Right lobe of liver (tissue), 4 donors: ENCODE measurements at regions not wholly inside any gene's neighbourhood (a gene's known extent, or its start where the extent isn't known, plus 50 kb on each side); places are given as distances from the start of the nearest gene placed in this dataset.

Source experiments
- CTCF ChIP-seq, 4 donors: fragments of 200-600 bp in 3 of 4; fragments of 450-650 bp in 1 of 4; IDR thresholded peaks; one replicate each; pipeline versions ENCODE4 v1.5.1 to v1.8.0; 2016 to 2022; ENCODE audit warnings: antibody characterized with exemption in 4 of 4, mild to moderate bottlenecking in 2 of 4
- POLR2A ChIP-seq: fragments of 450-650 bp; IDR thresholded peaks from one replicate; pipeline ENCODE4 v1.6.1; 2017; ENCODE audit warnings: antibody characterized with exemption, mild to moderate bottlenecking
- donor health status: DM: no; HTN: no; CAD: no.
- donor health status: DM: no; HTN: no; CAD: no.
- donor health status: DM: no; HTN: yes; CAD: no.

GRCh38 chr15:53203454-53203853 is 413.3 kb upstream of the ONECUT1 start:
- TF ChIP-seq CTCF (IDR thresholded peaks at IDR 0.05) (no peak), POLR2A (no peak)
